ENCODE measurements at regions not wholly inside any gene's neighbourhood (a gene's known extent, or its start where the extent isn't known, plus 50 kb on each side); places are given as distances from the start of the nearest gene placed in this dataset.

DNA sequence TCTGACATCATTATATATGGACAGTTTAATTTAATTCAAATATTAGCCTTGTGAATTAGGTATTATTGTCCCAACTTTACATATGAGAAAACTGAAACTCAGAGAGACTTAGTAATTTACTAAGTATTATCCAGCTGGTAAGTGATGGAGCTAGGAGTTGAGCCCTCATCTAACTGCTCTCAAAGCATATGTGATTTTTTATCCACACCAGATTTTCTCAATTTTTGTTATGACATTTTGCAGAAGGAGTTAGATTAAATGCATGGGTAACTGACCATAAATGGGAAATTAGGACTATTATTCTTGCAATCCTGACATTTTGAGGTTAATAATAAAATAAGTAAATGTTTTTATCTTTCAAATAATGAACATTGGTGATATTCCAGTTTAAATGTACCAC lies 778.3 kb upstream of the SORCS1 start:
- ChIA-PET POLR2A (ENCODE audit: unreplicated experiment) (no interaction called here), CTCF (no interaction called here)
- no peak for TF ChIP-seq EZH2 (IDR thresholded peaks at IDR 0.05; ENCODE audit: low read depth)
- TF ChIP-seq, protein P1, sequence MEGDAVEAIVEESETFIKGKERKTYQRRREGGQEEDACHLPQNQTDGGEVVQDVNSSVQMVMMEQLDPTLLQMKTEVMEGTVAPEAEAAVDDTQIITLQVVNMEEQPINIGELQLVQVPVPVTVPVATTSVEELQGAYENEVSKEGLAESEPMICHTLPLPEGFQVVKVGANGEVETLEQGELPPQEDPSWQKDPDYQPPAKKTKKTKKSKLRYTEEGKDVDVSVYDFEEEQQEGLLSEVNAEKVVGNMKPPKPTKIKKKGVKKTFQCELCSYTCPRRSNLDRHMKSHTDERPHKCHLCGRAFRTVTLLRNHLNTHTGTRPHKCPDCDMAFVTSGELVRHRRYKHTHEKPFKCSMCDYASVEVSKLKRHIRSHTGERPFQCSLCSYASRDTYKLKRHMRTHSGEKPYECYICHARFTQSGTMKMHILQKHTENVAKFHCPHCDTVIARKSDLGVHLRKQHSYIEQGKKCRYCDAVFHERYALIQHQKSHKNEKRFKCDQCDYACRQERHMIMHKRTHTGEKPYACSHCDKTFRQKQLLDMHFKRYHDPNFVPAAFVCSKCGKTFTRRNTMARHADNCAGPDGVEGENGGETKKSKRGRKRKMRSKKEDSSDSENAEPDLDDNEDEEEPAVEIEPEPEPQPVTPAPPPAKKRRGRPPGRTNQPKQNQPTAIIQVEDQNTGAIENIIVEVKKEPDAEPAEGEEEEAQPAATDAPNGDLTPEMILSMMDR (conservative IDR thresholded peaks at IDR 0.05), result no peak
- DNase-seq, result no peak
- Histone ChIP-seq H2AFZ (no peak overlapping the region), H3K79me2 (ENCODE audit: low read depth) (no peaks in the 10 kb centered on the region), H3F3A (ENCODE audit: insufficient read depth, low read depth) (no peaks in the 10 kb centered on the region), H3K9me3 (ENCODE audit: insufficient read depth, low read depth) (no peaks in the 10 kb centered on the region), H3K36me3 (ENCODE audit: low read depth) (no peaks in the 10 kb centered on the region), H3K9me2 (ENCODE audit: insufficient read depth) (no peaks in the 10 kb centered on the region), H3K27me3 (ENCODE audit: insufficient read depth, low read depth) (no peaks in the 10 kb centered on the region), H3K4me2 (no peak overlapping the region), H3K4me1 (replicated peaks; ENCODE audit: insufficient read depth) (no peaks in the 10 kb centered on the region), H4K20me1 (ENCODE audit: insufficient read depth) (no peaks in the 10 kb centered on the region), H3K4me3 (no peak overlapping the region), H3K27ac (no peak overlapping the region)
- intact Hi-C loops (cut with micrococcal nuclease; ENCODE audit: unreplicated experiment), result no loop called here
- BruUV-seq (replicated peaks), result no TSS peak

DNA sequence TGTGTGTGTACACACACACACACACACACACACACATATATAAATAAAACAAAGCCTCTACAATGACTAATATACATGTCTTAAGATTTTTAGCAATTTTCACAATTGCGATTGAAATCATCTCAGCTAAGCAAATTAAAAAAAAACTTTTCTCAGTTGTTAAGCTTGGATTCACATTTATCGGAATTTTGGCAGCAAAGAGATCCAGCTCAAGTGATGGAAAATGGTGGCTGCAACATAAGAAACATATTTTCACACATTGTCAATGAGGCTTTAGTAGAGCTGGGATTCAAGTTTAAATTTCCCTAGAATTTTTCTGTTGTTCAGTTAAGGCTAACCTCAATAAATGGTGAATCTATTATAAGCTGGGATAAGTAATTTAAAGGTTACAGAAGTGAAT lies 768.6 kb upstream of the SORCS1 start:
- intact Hi-C loops (cut with micrococcal nuclease; ENCODE audit: unreplicated experiment), result no loop called here
- Histone ChIP-seq H3K79me2 (ENCODE audit: low read depth) (no peaks in the 10 kb centered on the region), H3K36me3 (ENCODE audit: low read depth) (no peaks in the 10 kb centered on the region), H3K27me3 (ENCODE audit: insufficient read depth, low read depth) (no peaks in the 10 kb centered on the region), H2AFZ (no peak overlapping the region), H3K9me3 (ENCODE audit: insufficient read depth, low read depth) (no peaks in the 10 kb centered on the region), H3K4me2 (no peak overlapping the region), H3K27ac (no peak overlapping the region), H3K9me2 (ENCODE audit: insufficient read depth) (no peaks in the 10 kb centered on the region), H3F3A (ENCODE audit: insufficient read depth, low read depth) (no peaks in the 10 kb centered on the region), H4K20me1 (ENCODE audit: insufficient read depth) (no peaks in the 10 kb centered on the region), H3K4me3 (no peak overlapping the region), H3K4me1 (replicated peaks; ENCODE audit: insufficient read depth) (no peaks in the 10 kb centered on the region)
- DNase-seq, result no peak
- no TSS peak for BruUV-seq (replicated peaks)
- POLR2A ChIA-PET (ENCODE audit: unreplicated experiment), result no interaction called here
- TF ChIP-seq EZH2 (IDR thresholded peaks at IDR 0.05; ENCODE audit: low read depth), result no peak
- TF ChIP-seq, protein P1 (conservative IDR thresholded peaks at IDR 0.05), result no peak
- CTCF ChIA-PET, result no interaction called here

DNA sequence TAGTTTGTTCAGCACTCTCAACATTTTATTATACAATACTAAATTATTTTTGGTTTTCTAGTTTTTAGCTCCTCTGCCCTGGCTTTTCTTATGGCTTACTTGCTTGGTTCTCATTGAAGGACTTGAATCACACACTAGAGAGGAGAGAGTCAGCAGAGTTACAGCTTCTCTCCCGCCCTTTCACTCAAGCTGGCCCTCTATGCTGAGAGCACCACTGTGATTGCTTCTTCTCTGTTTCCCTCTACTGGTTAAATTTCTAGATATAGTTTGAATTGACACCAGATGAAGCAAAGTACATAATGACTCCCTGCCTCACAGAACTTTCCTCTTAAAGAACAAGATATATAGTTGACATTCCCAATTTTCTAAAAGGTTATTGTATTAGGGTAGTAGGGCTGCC lies 767.3 kb upstream of the SORCS1 start:
- Histone ChIP-seq H3F3A (ENCODE audit: insufficient read depth, low read depth) (no peaks in the 10 kb centered on the region), H3K27ac (no peak overlapping the region), H4K20me1 (ENCODE audit: insufficient read depth) (no peaks in the 10 kb centered on the region), H3K36me3 (ENCODE audit: low read depth) (no peaks in the 10 kb centered on the region), H3K9me2 (ENCODE audit: insufficient read depth) (no peaks in the 10 kb centered on the region), H3K79me2 (ENCODE audit: low read depth) (no peaks in the 10 kb centered on the region), H3K9me3 (ENCODE audit: insufficient read depth, low read depth) (no peaks in the 10 kb centered on the region), H2AFZ (no peak overlapping the region), H3K4me2 (no peak overlapping the region), H3K4me3 (no peak overlapping the region), H3K4me1 (replicated peaks; ENCODE audit: insufficient read depth) (no peaks in the 10 kb centered on the region), H3K27me3 (ENCODE audit: insufficient read depth, low read depth) (no peaks in the 10 kb centered on the region)
- intact Hi-C loops (cut with micrococcal nuclease; ENCODE audit: unreplicated experiment), result no loop called here
- ChIA-PET POLR2A (ENCODE audit: unreplicated experiment) (no interaction called here), CTCF (no interaction called here)
- no peak for DNase-seq
- TF ChIP-seq, protein P1 (conservative IDR thresholded peaks at IDR 0.05), result no peak
- no peak for TF ChIP-seq EZH2 (IDR thresholded peaks at IDR 0.05; ENCODE audit: low read depth)
- no TSS peak for BruUV-seq (replicated peaks)

Data from PC-9 (cell line).